AG04450 (cell line): ENCODE measurements at regions not wholly inside any gene's neighbourhood (a gene's known extent, or its start where the extent isn't known, plus 50 kb on each side); places are given as distances from the start of the nearest gene placed in this dataset.

Experiments used
- CTCF ChIA-PET: fragments of 300-600, 350-600 bp; formaldehyde crosslinking; extraction: SDS; loops from one replicate; lab custom pipeline; 2022; ENCODE audit warnings: antibody characterized with exemption, inconsistent platforms; lab: Charles Lee
- POLR2A ChIA-PET: fragments of 350-600 bp; formaldehyde crosslinking; extraction: SDS; loops from one replicate; lab custom pipeline; 2021; ENCODE audit warnings: antibody characterized with exemption, inconsistent platforms; lab: Yijun Ruan, JAX
- DNase-seq: peaks from one replicate; pipeline ENCODE4 v3.0.0-alpha.2; 2011; ENCODE audit warnings: low read depth, low spot score
- H3K27ac ChIP-seq: one replicate; pipeline ENCODE4 v1.5.1; 2012; ENCODE audit warnings: low read depth, low read length, control low read depth
- H3K27me3 ChIP-seq: one replicate; pipeline ENCODE4 v1.6.0; 2012; ENCODE audit warnings: low read length; ENCODE audit not compliant: control insufficient read depth, insufficient read depth
- H3K4me3 ChIP-seq: 2 replicates; pipeline ENCODE4 v1.5.1; 2011; ENCODE audit warnings: mild to moderate bottlenecking, low read depth, low read length, control low read depth
- H3K9me3 ChIP-seq: 2 replicates; pipeline ENCODE4 v1.5.1; 2012; ENCODE audit warnings: low read length; ENCODE audit not compliant: control insufficient read depth, insufficient read depth
- TF ChIP-seq, protein P1 (sequence below): IDR thresholded peaks from 2 replicates; pipeline ENCODE4 v1.5.1; 2011; ENCODE audit warnings: low read depth, low read length, control low read depth, inconsistent platforms

DNA sequence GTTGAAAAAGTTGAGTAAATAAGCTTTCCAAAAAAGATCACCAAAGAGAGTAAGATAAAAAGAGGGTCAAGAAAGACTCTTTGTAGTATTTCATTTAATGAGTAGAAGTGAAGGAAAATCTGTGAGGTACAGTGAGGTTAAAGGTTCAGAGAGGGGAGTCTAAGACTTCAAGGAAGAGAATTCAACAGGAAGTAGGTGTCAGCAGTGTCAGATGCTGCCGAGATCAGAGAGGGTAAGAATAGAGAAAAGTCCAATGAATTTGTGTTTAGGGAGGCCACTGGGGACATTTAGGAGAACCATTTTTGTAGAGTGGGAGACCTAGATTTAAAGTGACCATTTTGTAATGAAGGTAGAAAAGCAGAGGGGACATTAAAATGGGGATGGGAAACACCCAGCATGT is 71.6 kb upstream of the KRAS start:
- H3K27me3 ChIP-seq, result no peaks in the 10 kb centered on the region
- H3K4me3 ChIP-seq, result no peak overlapping the region
- TF ChIP-seq, protein P1, sequence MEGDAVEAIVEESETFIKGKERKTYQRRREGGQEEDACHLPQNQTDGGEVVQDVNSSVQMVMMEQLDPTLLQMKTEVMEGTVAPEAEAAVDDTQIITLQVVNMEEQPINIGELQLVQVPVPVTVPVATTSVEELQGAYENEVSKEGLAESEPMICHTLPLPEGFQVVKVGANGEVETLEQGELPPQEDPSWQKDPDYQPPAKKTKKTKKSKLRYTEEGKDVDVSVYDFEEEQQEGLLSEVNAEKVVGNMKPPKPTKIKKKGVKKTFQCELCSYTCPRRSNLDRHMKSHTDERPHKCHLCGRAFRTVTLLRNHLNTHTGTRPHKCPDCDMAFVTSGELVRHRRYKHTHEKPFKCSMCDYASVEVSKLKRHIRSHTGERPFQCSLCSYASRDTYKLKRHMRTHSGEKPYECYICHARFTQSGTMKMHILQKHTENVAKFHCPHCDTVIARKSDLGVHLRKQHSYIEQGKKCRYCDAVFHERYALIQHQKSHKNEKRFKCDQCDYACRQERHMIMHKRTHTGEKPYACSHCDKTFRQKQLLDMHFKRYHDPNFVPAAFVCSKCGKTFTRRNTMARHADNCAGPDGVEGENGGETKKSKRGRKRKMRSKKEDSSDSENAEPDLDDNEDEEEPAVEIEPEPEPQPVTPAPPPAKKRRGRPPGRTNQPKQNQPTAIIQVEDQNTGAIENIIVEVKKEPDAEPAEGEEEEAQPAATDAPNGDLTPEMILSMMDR, result no peak
- ChIA-PET CTCF (no interaction called here), POLR2A (no interaction called here)
- H3K9me3 ChIP-seq, result no peaks in the 10 kb centered on the region
- H3K27ac ChIP-seq, result no peak overlapping the region
- no peak for DNase-seq

DNA sequence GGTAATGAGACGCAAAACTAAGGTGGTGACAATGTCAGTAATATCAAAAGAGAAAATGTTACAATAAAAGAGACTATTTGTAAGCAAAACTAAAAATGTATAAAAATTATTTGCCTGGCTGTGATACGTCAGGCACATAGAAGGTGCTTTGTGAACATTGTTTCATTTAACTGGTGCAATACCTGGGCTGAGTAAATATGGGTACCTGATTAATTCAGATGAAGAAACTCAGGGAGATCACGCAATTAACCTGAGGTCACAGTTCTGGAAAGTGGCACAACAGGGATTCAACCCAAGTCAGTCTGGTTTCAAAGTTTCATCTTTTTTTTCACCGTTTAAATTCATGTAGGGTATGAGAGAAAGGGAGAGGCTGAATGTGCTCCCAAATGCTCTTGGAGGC is 71.0 kb upstream of the KRAS start:
- CTCF ChIA-PET, result no interaction called here
- TF ChIP-seq, protein P1, result no peak
- Histone ChIP-seq H3K9me3 (no peaks in the 10 kb centered on the region), H3K4me3 (no peak overlapping the region), H3K27me3 (no peaks in the 10 kb centered on the region), H3K27ac (no peak overlapping the region)
- POLR2A ChIA-PET, result no interaction called here
- DNase-seq, result no peak

DNA sequence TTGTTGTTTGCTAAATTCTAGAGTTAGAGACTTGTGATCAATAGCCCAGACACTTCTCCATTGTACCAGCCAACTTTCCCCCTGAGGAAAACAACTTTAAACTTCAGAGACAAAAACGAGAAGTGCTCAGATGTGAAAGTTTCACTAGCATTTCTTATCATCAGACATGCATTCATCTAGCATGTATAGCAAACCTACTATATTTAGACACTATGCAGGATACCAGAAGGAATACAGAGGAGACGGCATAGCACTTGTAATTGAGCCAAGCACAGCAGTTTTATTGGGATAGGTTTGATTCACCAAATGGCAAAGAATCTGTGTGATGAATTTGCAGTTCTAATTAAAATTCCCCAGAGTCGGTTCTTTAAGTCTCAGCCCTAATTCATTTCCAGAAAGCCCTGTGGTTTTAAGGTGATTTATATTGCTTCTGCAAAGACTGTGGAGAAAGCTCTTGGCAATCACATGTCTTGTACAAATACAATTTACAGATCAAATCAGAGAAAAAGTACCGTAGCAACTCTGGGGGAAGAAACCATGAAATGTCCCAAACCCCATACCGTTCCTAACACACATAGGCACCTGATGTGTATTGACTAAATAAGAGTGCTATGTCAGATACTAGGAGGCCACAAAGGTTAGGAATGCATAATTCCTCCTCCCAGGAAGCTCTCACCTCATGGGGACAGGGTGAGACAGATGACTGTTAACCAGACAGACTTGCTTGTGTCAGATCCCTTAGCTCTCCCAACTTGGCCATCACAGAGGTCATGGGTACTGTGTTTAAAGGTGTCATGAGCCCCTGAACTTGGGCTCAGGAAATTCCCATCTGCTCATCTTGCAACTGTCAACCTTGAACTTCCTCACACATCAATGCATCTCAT is 69.6 kb upstream of the KRAS start:
- H3K27ac ChIP-seq, result no peak overlapping the region
- no peak for DNase-seq
- H3K9me3 ChIP-seq, result no peaks in the 10 kb centered on the region
- CTCF ChIA-PET, result no interaction called here
- TF ChIP-seq, protein P1, result no peak
- no peak overlapping the region for H3K4me3 ChIP-seq
- H3K27me3 ChIP-seq, result no peaks in the 10 kb centered on the region
- POLR2A ChIA-PET, result no interaction called here

DNA sequence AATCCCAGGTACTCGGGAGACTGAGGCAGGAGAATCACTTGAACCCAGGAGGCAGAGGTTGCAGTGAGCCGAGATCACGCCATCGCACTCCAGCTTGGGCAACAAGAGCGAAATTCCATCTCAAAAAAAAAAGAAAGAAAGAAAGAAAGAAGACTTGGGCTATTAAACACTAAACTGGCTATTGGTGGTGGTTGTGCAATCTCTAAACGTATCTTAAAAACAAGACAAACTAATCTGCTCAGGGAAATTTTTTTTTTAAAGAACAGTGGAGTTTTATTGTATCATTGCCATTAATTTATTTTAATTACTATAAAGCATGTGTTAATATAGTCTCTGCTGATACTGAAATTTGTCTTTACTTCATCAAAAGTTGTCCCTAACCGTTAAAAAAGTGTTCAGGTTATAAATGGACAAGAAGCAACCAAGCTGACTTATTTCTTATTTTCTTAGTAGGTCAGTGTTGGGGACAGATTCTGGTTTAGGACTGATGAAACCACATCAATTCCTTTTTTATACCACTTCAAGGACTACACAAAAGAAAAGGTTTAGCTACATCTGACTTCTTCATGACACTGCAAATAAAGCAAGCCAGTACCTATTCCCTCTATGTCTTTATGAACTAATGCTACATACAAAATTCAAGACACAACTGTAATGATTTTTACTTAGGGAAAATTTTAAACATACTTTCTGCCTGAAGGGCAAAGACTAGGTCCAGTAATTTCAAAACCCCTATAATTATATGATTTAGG is 68.7 kb upstream of the KRAS start:
- no peak overlapping the region for H3K27ac ChIP-seq
- DNase-seq, result no peak
- no peaks in the 10 kb centered on the region for H3K27me3 ChIP-seq
- ChIA-PET POLR2A (no interaction called here), CTCF (no interaction called here)
- TF ChIP-seq, protein P1, result no peak
- H3K4me3 ChIP-seq, result no peak overlapping the region
- no peaks in the 10 kb centered on the region for H3K9me3 ChIP-seq

DNA sequence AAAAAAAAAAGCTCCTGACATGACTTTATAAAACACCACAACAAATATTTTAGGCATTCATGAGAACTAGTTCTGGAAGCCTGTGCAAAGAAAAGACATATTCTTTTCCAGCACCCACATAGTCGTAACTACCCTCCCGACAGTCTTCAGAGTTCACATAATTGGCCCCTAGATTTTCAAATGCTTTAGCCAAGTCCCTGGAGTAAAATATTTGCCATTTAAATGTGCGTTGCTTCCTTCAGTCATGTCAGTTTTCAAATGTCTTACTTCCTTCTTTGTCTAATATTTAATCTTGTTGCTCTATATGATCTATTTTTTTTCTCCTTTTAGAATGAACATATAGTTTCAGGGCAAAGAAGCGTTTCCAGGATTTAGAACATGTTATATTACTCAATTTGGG is 66.8 kb upstream of the KRAS start:
- POLR2A ChIA-PET, result no interaction called here
- no peak overlapping the region for H3K4me3 ChIP-seq
- CTCF ChIA-PET, result no interaction called here
- no peaks in the 10 kb centered on the region for H3K27me3 ChIP-seq
- no peak overlapping the region for H3K27ac ChIP-seq
- DNase-seq, result no peak
- no peaks in the 10 kb centered on the region for H3K9me3 ChIP-seq
- TF ChIP-seq, protein P1, result no peak
